PC-3 (cell line): ENCODE measurements at regions not wholly inside any gene's neighbourhood (a gene's known extent, or its start where the extent isn't known, plus 50 kb on each side); places are given as distances from the start of the nearest gene placed in this dataset.
A peak's percentile ranks its signal among the peaks of the same experiment; 100 is the strongest.

Experiments used
- ATAC-seq: fragments of 200-7000 bp; cut with Tn5 transposase; 2 replicates; pipeline ENCODE4 v1.9.1; 2020; ENCODE audit warnings: mild to moderate bottlenecking, moderate library complexity
- BruUV-seq: library from RNA; stranded (reverse); fragments of 400-500 nt; replicated peaks from 2 replicates; lab custom pipeline; 2021; lab: Mats Ljungman, UMichigan
- CTCF ChIA-PET: fragments of 300-600 bp; sonication (Branson Sonifier 250); formaldehyde crosslinking; loops from one replicate; lab custom pipeline; 2022; ENCODE audit warnings: antibody characterized with exemption; lab: Charles Lee
- POLR2A ChIA-PET: fragments of 300-600 bp; sonication (Branson Sonifier 250); formaldehyde crosslinking; loops from one replicate; lab custom pipeline; 2022; ENCODE audit warnings: antibody characterized with exemption; ENCODE audit not compliant: unreplicated experiment; lab: Charles Lee
- DNase-seq: peaks from one replicate; pipeline ENCODE4 v3.0.0-alpha.2; 2015
- H2AFZ ChIP-seq: fragments of 300-600 bp; sonication (generic); 2 replicates; pipeline ENCODE4 v1.6.0; 2016; ENCODE audit warnings: antibody characterized with exemption, low read length
- H3F3A ChIP-seq: fragments of 300-600 bp; sonication (generic); one replicate; pipeline ENCODE4 v1.6.0; 2017; ENCODE audit warnings: antibody characterized with exemption, low read length, control low read depth, mild to moderate bottlenecking; ENCODE audit not compliant: unreplicated experiment
- H3K27ac ChIP-seq: fragments of 300-600 bp; sonication (generic); 2 replicates; pipeline ENCODE4 v1.5.1; 2016; ENCODE audit warnings: mild to moderate bottlenecking, low read length
- H3K27me3 ChIP-seq: fragments of 300-600 bp; sonication (generic); 2 replicates; pipeline ENCODE4 v1.6.1; 2016; ENCODE audit warnings: low read length, mixed read lengths
- H3K36me3 ChIP-seq: fragments of 300-600 bp; sonication (generic); 2 replicates; pipeline ENCODE4 v1.6.1; 2016; ENCODE audit warnings: low read depth, mixed run types, low read length, mixed read lengths
- H3K4me1 ChIP-seq: fragments of 300-600 bp; sonication (generic); 2 replicates; pipeline ENCODE4 v1.5.1; 2016; ENCODE audit warnings: low read length; ENCODE audit not compliant: insufficient read depth
- H3K4me2 ChIP-seq: fragments of 300-600 bp; sonication (generic); 2 replicates; pipeline ENCODE4 v1.6.0; 2016; ENCODE audit warnings: low read length
- H3K4me3 ChIP-seq: fragments of 300-600 bp; sonication (generic); 2 replicates; pipeline ENCODE4 v1.5.1; 2016; ENCODE audit warnings: mild to moderate bottlenecking, low read length, mixed read lengths
- H3K79me2 ChIP-seq: fragments of 300-600 bp; sonication (generic); 2 replicates; pipeline ENCODE4 v1.6.1; 2017; ENCODE audit warnings: low read length, mixed read lengths
- H3K9ac ChIP-seq: fragments of 300-600 bp; sonication (generic); 2 replicates; pipeline ENCODE4 v1.6.0; 2016; ENCODE audit warnings: mild to moderate bottlenecking, low read length
- H3K9me2 ChIP-seq: fragments of 300-600 bp; sonication (generic); replicated peaks from 2 replicates; pipeline ENCODE4 v1.6.1; 2016; ENCODE audit warnings: mixed run types, low read length, mixed read lengths
- H3K9me3 ChIP-seq: fragments of 300-600 bp; sonication (generic); 2 replicates; pipeline ENCODE4 v1.6.1; 2016; ENCODE audit warnings: low read length, mixed read lengths
- H4K20me1 ChIP-seq: fragments of 300-600 bp; sonication (generic); 2 replicates; pipeline ENCODE4 v1.6.1; 2016; ENCODE audit warnings: low read length, mixed read lengths
- CTCF ChIP-seq: fragments of 300-600 bp; sonication (generic); conservative IDR thresholded peaks from 2 replicates; pipeline ENCODE4 v1.5.1; 2017; ENCODE audit warnings: antibody characterized with exemption, low read depth, mild to moderate bottlenecking, low read length
- EZH2 ChIP-seq: fragments of 300-600 bp; sonication (generic); IDR thresholded peaks from one replicate; pipeline ENCODE4 v1.6.1; 2017; ENCODE audit warnings: antibody characterized with exemption, mild to moderate bottlenecking, low read length; ENCODE audit not compliant: unreplicated experiment
- EZH2phosphoT487 ChIP-seq: fragments of 300-600 bp; sonication (generic); IDR thresholded peaks from 2 replicates; pipeline ENCODE4 v1.6.1; 2018; ENCODE audit warnings: mild to moderate bottlenecking, antibody characterized with exemption, low read length, borderline replicate concordance
- intact Hi-C: fragments of 100-400 bp; cut with micrococcal nuclease; formaldehyde crosslinking; loops from 2 replicates; pipeline ENCODE4 v1.9.0; 2023

DNA sequence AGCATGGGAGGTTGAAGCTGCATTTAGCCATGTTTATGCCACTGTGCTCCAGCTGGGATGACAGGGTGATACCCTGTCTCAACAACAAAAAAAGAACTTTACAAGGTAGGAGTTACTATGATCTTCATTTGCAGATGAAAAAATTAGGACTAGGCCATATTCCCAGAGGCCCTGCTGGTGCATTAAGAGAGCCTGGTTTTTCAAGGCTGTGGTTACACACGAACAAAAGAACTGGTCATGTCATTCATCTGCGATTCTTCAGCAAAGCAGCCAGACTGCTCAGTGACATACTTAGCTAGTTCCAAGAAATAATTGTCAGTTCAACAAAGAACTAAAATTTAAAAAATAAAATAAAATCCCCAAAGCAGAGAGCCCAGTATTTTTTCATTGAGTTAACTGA is 66.1 kb upstream of the SLC22A15 start:
- no peaks in the 10 kb centered on the region for H3K27me3 ChIP-seq
- intact Hi-C loops: no loop called here
- CTCF ChIA-PET: no interaction called here

GRCh38 chr1:115911294-115911693 is 65.0 kb upstream of the SLC22A15 start:
- Histone ChIP-seq H3K4me3 (no peak overlapping the region), H3K36me3 (no peaks in the 10 kb centered on the region), H3K27ac (no peak overlapping the region), H3K9me3 (no peaks in the 10 kb centered on the region), H3K9ac (no peak overlapping the region), H3K9me2 (no peaks in the 10 kb centered on the region), H3K4me1 (peaks cover 9% of the 10 kb centered on the region; the same call in 1 of the 2 replicates), H3F3A (no peaks in the 10 kb centered on the region), H2AFZ (no peak overlapping the region), H3K4me2 (no peak overlapping the region), H4K20me1 (no peaks in the 10 kb centered on the region), H3K27me3 (no peaks in the 10 kb centered on the region), H3K79me2 (no peaks in the 10 kb centered on the region)
- CTCF ChIA-PET: interaction anchor here (0.6 kb wide), 1 partner anchor 9 kb away, joined by 4 read pairs; no protein-coding TSS in a partner anchor
- intact Hi-C loops: no loop called here
- POLR2A ChIA-PET: no interaction called here
- peak; percentile 61 for DNase-seq
- no peak for TF ChIP-seq EZH2phosphoT487
- no TSS peak for BruUV-seq
- no peak for ATAC-seq

More for the DNA sequence above, 66.1 kb upstream of the SLC22A15 start:
- no peaks in the 10 kb centered on the region for H3K79me2 ChIP-seq
- H3K9ac ChIP-seq: no peak overlapping the region
- no peaks in the 10 kb centered on the region for H3K9me3 ChIP-seq
- no peak overlapping the region for H3K4me2 ChIP-seq
- no peaks in the 10 kb centered on the region for H3F3A ChIP-seq
- H3K4me3 ChIP-seq: no peak overlapping the region
- POLR2A ChIA-PET: interaction anchor here (0.6 kb wide), 1 partner anchor 615 kb away, joined by 7 read pairs; no protein-coding TSS in a partner anchor
- no peak overlapping the region for H3K27ac ChIP-seq
- no peak for DNase-seq
- no peaks in the 10 kb centered on the region for H4K20me1 ChIP-seq
- H3K9me2 ChIP-seq: no peaks in the 10 kb centered on the region
- H3K4me1 ChIP-seq: peaks cover 9% of the 10 kb centered on the region; the same call in 1 of the 2 replicates
- ATAC-seq: no peak
- no TSS peak for BruUV-seq
- TF ChIP-seq CTCF: no peak
- TF ChIP-seq EZH2phosphoT487: no peak
- no peak for TF ChIP-seq EZH2
- no peaks in the 10 kb centered on the region for H3K36me3 ChIP-seq
- no peak overlapping the region for H2AFZ ChIP-seq

DNA sequence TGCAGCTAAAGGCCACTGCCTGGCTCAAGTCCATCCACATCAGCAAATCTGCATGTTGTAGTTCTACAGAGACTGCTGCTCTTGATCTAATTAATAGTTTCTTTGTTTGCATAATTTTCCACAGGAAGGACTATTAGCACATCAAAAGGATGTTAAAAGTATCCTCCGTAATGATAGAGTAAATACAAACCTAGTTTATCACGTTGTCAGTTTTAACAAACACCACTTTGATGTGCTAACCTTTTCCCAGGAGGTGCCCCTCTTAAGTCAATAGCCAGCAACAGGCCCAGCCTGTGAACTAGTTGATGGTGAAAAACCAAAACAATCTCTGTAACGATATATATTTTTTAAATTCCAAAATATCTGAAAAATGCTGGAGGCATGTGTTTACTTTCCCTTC is 64.2 kb upstream of the SLC22A15 start:
- no peak overlapping the region for H3K27ac ChIP-seq
- no peaks in the 10 kb centered on the region for H3F3A ChIP-seq
- ATAC-seq: no peak
- no peaks in the 10 kb centered on the region for H3K27me3 ChIP-seq
- H3K4me1 ChIP-seq: peaks cover 4% of the 10 kb centered on the region; the same call in 1 of the 2 replicates
- H3K36me3 ChIP-seq: no peaks in the 10 kb centered on the region
- no peaks in the 10 kb centered on the region for H4K20me1 ChIP-seq
- no peak for DNase-seq
- ChIA-PET CTCF (no interaction called here), POLR2A (no interaction called here)
- H3K79me2 ChIP-seq: no peaks in the 10 kb centered on the region
- H3K4me3 ChIP-seq: no peak overlapping the region
- no TSS peak for BruUV-seq
- H2AFZ ChIP-seq: no peak overlapping the region
- H3K9ac ChIP-seq: no peak overlapping the region
- intact Hi-C loops: no loop called here
- H3K9me3 ChIP-seq: no peaks in the 10 kb centered on the region
- H3K4me2 ChIP-seq: no peak overlapping the region
- TF ChIP-seq EZH2phosphoT487 (no peak), CTCF (no peak), EZH2 (no peak)
- H3K9me2 ChIP-seq: no peaks in the 10 kb centered on the region
